WTC11 (cell line): ENCODE measurements at regions not wholly inside any gene's neighbourhood (a gene's known extent, or its start where the extent isn't known, plus 50 kb on each side); places are given as distances from the start of the nearest gene placed in this dataset.

ENCODE experiments used
- AFF4 ChIP-seq: sonication (generic); formaldehyde crosslinking; IDR thresholded peaks from 2 replicates; pipeline ENCODE4 v1.8.1; 2023; ENCODE audit warnings: mild to moderate bottlenecking, missing genetic modification reagents, borderline replicate concordance
- CTCF ChIP-seq: fragments of 200-600 bp; IDR thresholded peaks from 2 replicates; pipeline ENCODE4 v1.8.0; 2022; ENCODE audit warnings: antibody characterized with exemption
- NFYB ChIP-seq: sonication (generic); formaldehyde crosslinking; conservative IDR thresholded peaks from 2 replicates; pipeline ENCODE4 v1.8.0; 2022; ENCODE audit warnings: low read depth, missing genetic modification reagents
- TEAD4 ChIP-seq: sonication (generic); formaldehyde crosslinking; IDR thresholded peaks from 2 replicates; pipeline ENCODE4 v1.8.0; 2022; ENCODE audit warnings: mild to moderate bottlenecking, missing genetic modification reagents
- ZNF121 ChIP-seq: sonication (generic); formaldehyde crosslinking; IDR thresholded peaks from 2 replicates; pipeline ENCODE4 v1.8.0; 2023; ENCODE audit warnings: missing genetic modification reagents

- TF ChIP-seq CTCF (no peak), AFF4 (CRISPR knock-in tag) (no peak), TEAD4 (CRISPR knock-in tag) (no peak), ZNF121 (CRISPR knock-in tag) (no peak), NFYB (CRISPR knock-in tag) (no peak)
Measured at GRCh38 chr13:37369616-37370015, 229.0 kb downstream of the POSTN start.
